HCT116 (cell line): ENCODE measurements at regions not wholly inside any gene's neighbourhood (a gene's known extent, or its start where the extent isn't known, plus 50 kb on each side); places are given as distances from the start of the nearest gene placed in this dataset.

Experiments used
- ATAC-seq: fragments of 200-7000 bp; cut with Tn5 transposase; 2 replicates; pipeline ENCODE4 v1.9.1; 2020; ENCODE audit warnings: mild to moderate bottlenecking, moderate library complexity
- BruUV-seq: library from RNA; stranded (reverse); fragments of 400-500 nt; replicated peaks from 2 replicates; lab custom pipeline; 2021; lab: Mats Ljungman, UMichigan
- CTCF ChIA-PET: fragments of 300-600 bp; sonication (Branson Sonifier 250); formaldehyde crosslinking; loops from one replicate; lab custom pipeline; 2021; ENCODE audit warnings: antibody characterized with exemption; lab: Charles Lee
- POLR2A ChIA-PET: fragments of 300-600, 350-600 bp; sonication (Branson Sonifier 250); formaldehyde crosslinking; loops from one replicate; lab custom pipeline; 2021; ENCODE audit warnings: antibody characterized with exemption; lab: Charles Lee
- RAD21 ChIA-PET, 2 experiments: fragments of 300-600 bp; sonication (Branson Sonifier 250); formaldehyde crosslinking; loops; one replicate each; lab custom pipeline; 2023; ENCODE audit warnings: low total read pairs in 2 of 2; ENCODE audit not compliant: uncharacterized antibody in 2 of 2, unreplicated experiment in 2 of 2, low non-redundant PET in 1 of 2; lab: Charles Lee
- DNase-seq: peaks from one replicate; pipeline ENCODE4 v3.0.0-alpha.2; 2010; ENCODE audit warnings: low read depth, low spot score
- H2AFZ ChIP-seq: fragments of 200-600 bp; shearing (Covaris generic), sonication (generic); 2 replicates; pipeline ENCODE4 v1.6.1; 2017; ENCODE audit warnings: low read depth, mixed run types, mixed read lengths, antibody characterized with exemption, low read length; ENCODE audit not compliant: poor library complexity, severe bottlenecking
- H3K27ac ChIP-seq: 2 replicates; pipeline ENCODE4 v1.5.1; 2012; ENCODE audit warnings: low read depth, low read length
- H3K27me3 ChIP-seq: fragments of 200-600 bp; sonication (generic); 2 replicates; pipeline ENCODE4 v1.6.1; 2016; ENCODE audit warnings: mixed run types, low read length, mixed read lengths; ENCODE audit not compliant: insufficient read depth
- H3K36me3 ChIP-seq, 2 experiments: fragments of 200-500 bp in 1 of 2; fragments of 200-600 bp in 1 of 2; sonication (Bioruptor generic) in 1 of 2; sonication (generic) in 1 of 2; 2 replicates each; pipeline versions ENCODE4 v1.5.1 to v1.6.1; 2014 to 2016; ENCODE audit warnings: low read length in 2 of 2, inconsistent platforms in 1 of 2, mixed read lengths in 1 of 2, mixed run types in 1 of 2; ENCODE audit not compliant: insufficient read depth in 2 of 2, control insufficient read depth in 1 of 2
- H3K4me1 ChIP-seq, 2 experiments: fragments of 200-600 bp in 1 of 2; sonication (generic) in 1 of 2; 2 replicates each; pipeline versions ENCODE4 v1.5.1 to v1.6.1; 2012 to 2017; ENCODE audit warnings: low read length in 2 of 2, inconsistent platforms in 1 of 2, mild to moderate bottlenecking in 1 of 2, mixed read lengths in 1 of 2, mixed run types in 1 of 2, moderate library complexity in 1 of 2; ENCODE audit not compliant: insufficient read depth in 2 of 2, control insufficient read depth in 1 of 2
- H3K4me2 ChIP-seq: fragments of 200-600 bp; sonication (generic); 2 replicates; pipeline ENCODE4 v1.6.1; 2017; ENCODE audit warnings: mixed run types, low read length, mixed read lengths
- H3K4me3 ChIP-seq, 2 experiments: fragments of 200-600 bp in 1 of 2; sonication (generic) in 1 of 2; replicated peaks in 1 of 2; 2 replicates each; pipeline ENCODE4 v1.5.1; 2011 to 2016; ENCODE audit warnings: low read length in 2 of 2, control low read depth in 1 of 2, low read depth in 1 of 2, mild to moderate bottlenecking in 1 of 2, mixed read lengths in 1 of 2, mixed run types in 1 of 2
- H3K79me2 ChIP-seq: fragments of 200-600 bp; sonication (generic); 2 replicates; pipeline ENCODE4 v1.6.1; 2017; ENCODE audit warnings: mild to moderate bottlenecking, mixed run types, low read length, moderate library complexity, mixed read lengths; ENCODE audit not compliant: insufficient read depth
- H3K9ac ChIP-seq: fragments of 200-600 bp; sonication (generic); 2 replicates; pipeline ENCODE4 v1.6.1; 2016; ENCODE audit warnings: low read length, mixed read lengths
- H3K9me2 ChIP-seq: fragments of 200-600 bp; sonication (generic), shearing (Covaris generic); 2 replicates; pipeline ENCODE4 v1.6.1; 2017; ENCODE audit warnings: mixed run types, mild to moderate bottlenecking, moderate library complexity; ENCODE audit not compliant: insufficient read depth
- H3K9me3 ChIP-seq, 2 experiments: fragments of 200-500 bp in 1 of 2; fragments of 200-600 bp in 1 of 2; sonication (Bioruptor generic) in 1 of 2; sonication (generic) in 1 of 2; 2 replicates each; pipeline ENCODE4 v1.6.1; 2014 to 2017; ENCODE audit warnings: low read length in 2 of 2, mixed read lengths in 2 of 2, inconsistent platforms in 1 of 2, low read depth in 1 of 2, mild to moderate bottlenecking in 1 of 2, mixed run types in 1 of 2, moderate library complexity in 1 of 2; ENCODE audit not compliant: control insufficient read depth in 1 of 2, insufficient read depth in 1 of 2
- H4K20me1 ChIP-seq: fragments of 200-600 bp; sonication (generic), shearing (Covaris generic); 2 replicates; pipeline ENCODE4 v1.6.1; 2017; ENCODE audit warnings: mixed run types, mild to moderate bottlenecking, moderate library complexity; ENCODE audit not compliant: insufficient read depth
- ATF3 ChIP-seq: IDR thresholded peaks from 2 replicates; pipeline ENCODE4 v1.6.1; 2012
- CBX3 ChIP-seq: IDR thresholded peaks from 2 replicates; pipeline ENCODE4 v1.6.1; 2012; ENCODE audit warnings: low read depth
- EGR1 ChIP-seq: IDR thresholded peaks from 2 replicates; pipeline ENCODE4 v1.6.1; 2012; ENCODE audit warnings: low read depth
- ELF1 ChIP-seq: IDR thresholded peaks from 2 replicates; pipeline ENCODE4 v1.6.1; 2012; ENCODE audit warnings: low read depth, borderline replicate concordance
- JUND ChIP-seq: IDR thresholded peaks from 2 replicates; pipeline ENCODE4 v1.6.1; 2012
- MAX ChIP-seq: IDR thresholded peaks from 2 replicates; pipeline ENCODE4 v1.6.1; 2012
- POLR2AphosphoS5 ChIP-seq: IDR thresholded peaks from 2 replicates; pipeline ENCODE4 v1.6.1; 2011; ENCODE audit warnings: mild to moderate bottlenecking, low read depth, low read length, moderate library complexity
- RAD21 ChIP-seq: IDR thresholded peaks from 2 replicates; pipeline ENCODE4 v1.6.1; 2012; ENCODE audit warnings: low read depth, mild to moderate bottlenecking
- ZFX ChIP-seq: fragments of 450-650 bp; IDR thresholded peaks from 2 replicates; pipeline ENCODE4 v1.6.1; 2017
- intact Hi-C: fragments of 100-400 bp; cut with micrococcal nuclease; formaldehyde crosslinking; loops from 2 replicates; pipeline ENCODE4 v1.10.0; 2022

DNA sequence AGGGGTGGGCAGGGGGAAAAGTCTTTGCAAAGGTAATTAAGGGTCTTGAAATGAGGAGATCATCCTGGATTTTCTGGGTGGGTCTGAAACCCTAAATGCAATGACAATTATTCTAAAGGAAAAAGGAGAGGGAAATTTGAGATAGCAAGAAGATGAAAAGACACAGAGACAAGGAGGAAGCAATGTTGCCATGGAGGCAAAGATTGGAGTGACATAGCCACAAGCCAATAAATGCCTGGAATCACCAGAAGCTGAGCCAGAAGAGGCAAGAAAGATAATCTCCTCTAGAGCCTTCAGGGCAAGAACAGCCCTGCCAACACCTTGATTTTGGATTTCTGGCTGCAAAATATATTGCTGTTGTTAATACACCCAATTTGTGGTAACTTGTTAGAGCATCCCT is 1246.3 kb upstream of the PIK3C3 start:
- Histone ChIP-seq H3K4me3 (no peak overlapping the region), H2AFZ (no peak overlapping the region), H3K27me3 (no peaks in the 10 kb centered on the region), H3K9ac (no peak overlapping the region), H4K20me1 (no peaks in the 10 kb centered on the region), H3K9me2 (no peaks in the 10 kb centered on the region), H3K4me1 (no peaks in the 10 kb centered on the region), H3K79me2 (no peaks in the 10 kb centered on the region), H3K27ac (no peak overlapping the region), H3K36me3 (no peaks in the 10 kb centered on the region), H3K9me3 (peaks cover 18 to 34% of the 10 kb centered on the region in 2 experiments; a peak in 3 of 4 replicates), H3K4me2 (no peak overlapping the region)
- intact Hi-C loops, result no loop called here
- CTCF ChIA-PET, result no interaction called here
- ATAC-seq (no peak), DNase-seq (no peak)
- no TSS peak for BruUV-seq
- RAD21 ChIA-PET, result no interaction called here
- TF ChIP-seq POLR2AphosphoS5, result no peak
- TF ChIP-seq MAX, result no peak
- TF ChIP-seq JUND, result no peak
- no peak for TF ChIP-seq EGR1
- no peak for TF ChIP-seq CBX3
- no peak for TF ChIP-seq ATF3
- TF ChIP-seq RAD21, result no peak
- TF ChIP-seq ZFX, result no peak
- POLR2A ChIA-PET, result no interaction called here

GRCh38 chr18:40707797-40708196 is 1247.2 kb upstream of the PIK3C3 start:
- Histone ChIP-seq H3K27ac (no peak overlapping the region), H3K4me2 (no peak overlapping the region)
- TF ChIP-seq CBX3 (no peak), ELF1 (no peak)
- TF ChIP-seq, all 23 proteins: peak for 0
- Histone ChIP-seq H3K27me3 (no peaks in the 10 kb centered on the region), H3K79me2 (no peaks in the 10 kb centered on the region), H3K9ac (no peak overlapping the region), H3K9me3 (peaks cover 18 to 34% of the 10 kb centered on the region in 2 experiments; a peak in 3 of 4 replicates), H3K9me2 (no peaks in the 10 kb centered on the region), H4K20me1 (no peaks in the 10 kb centered on the region), H2AFZ (no peak overlapping the region), H3K4me3 (no peak overlapping the region), H3K36me3 (no peaks in the 10 kb centered on the region), H3K4me1 (no peaks in the 10 kb centered on the region)
- intact Hi-C loops, result no loop called here
- DNase-seq (no peak), ATAC-seq (no peak)
- no TSS peak for BruUV-seq
- ChIA-PET RAD21 (no interaction called here), POLR2A (no interaction called here), CTCF (no interaction called here)
